SH-SY5Y (cell line): ENCODE measurements at regions not wholly inside any gene's neighbourhood (a gene's known extent, or its start where the extent isn't known, plus 50 kb on each side); places are given as distances from the start of the nearest gene placed in this dataset.

Source experiments
- GATA2 ChIP-seq: IDR thresholded peaks from 2 replicates; pipeline ENCODE4 v1.6.1; 2011; ENCODE audit warnings: mild to moderate bottlenecking, low read depth, low read length
- GATA3 ChIP-seq: IDR thresholded peaks from 2 replicates; pipeline ENCODE4 v1.6.1; 2011; ENCODE audit warnings: low read depth, mild to moderate bottlenecking, low read length, moderate library complexity

DNA sequence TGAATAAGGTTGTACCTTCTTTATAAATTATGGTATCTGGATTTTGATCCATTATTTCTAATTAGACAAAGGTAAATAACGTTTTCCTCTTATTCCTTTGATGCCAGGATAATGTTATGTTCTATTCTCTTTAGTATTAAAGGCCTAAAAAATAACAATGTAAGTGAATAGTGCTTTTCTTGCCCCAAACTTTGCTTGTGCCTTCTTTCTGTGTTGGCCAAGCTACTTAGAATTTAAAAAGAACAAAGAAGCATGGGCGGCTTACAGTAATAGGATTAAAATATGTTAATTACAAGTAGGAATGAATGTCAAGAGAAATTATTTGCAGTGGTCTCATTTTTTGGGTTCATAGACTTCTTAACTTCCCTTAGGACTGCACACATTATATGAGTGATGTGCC is 105.0 kb upstream of the FSIP2 start:
- TF ChIP-seq GATA3 (no peak), GATA2 (no peak)
